Omental fat pad (tissue), 3 donors: ENCODE measurements at regions not wholly inside any gene's neighbourhood (a gene's known extent, or its start where the extent isn't known, plus 50 kb on each side); places are given as distances from the start of the nearest gene placed in this dataset.

Experiments used
- ATAC-seq: fragments of 150-250 bp; one replicate; pipeline ENCODE4 v1.9.1; 2016; ENCODE audit warnings: mild to moderate bottlenecking, moderate library complexity; ENCODE audit not compliant: low FRiP score
- DNase-seq: peaks from one replicate; pipeline ENCODE4 v3.0.0-alpha.2; 2019; ENCODE audit warnings: low spot score
- CTCF ChIP-seq, 3 donors: fragments of 450-650 bp; IDR thresholded peaks; one replicate each; pipeline ENCODE4 v1.5.1; 2016 to 2017; ENCODE audit warnings: antibody characterized with exemption in 3 of 3, mild to moderate bottlenecking in 3 of 3, moderate library complexity in 2 of 3

GRCh38 chr1:59058665-59059439 lies 238.0 kb upstream of the FGGY start:
- DNase-seq, result no peak
- ATAC-seq, result no peak
- TF ChIP-seq CTCF (IDR thresholded peaks at IDR 0.05), result no peak

- ATAC-seq (peak; percentile 9), DNase-seq (no peak)
- no peak for TF ChIP-seq CTCF (IDR thresholded peaks at IDR 0.05)
These were observed 235.0 kb upstream of the FGGY start for GRCh38 chr1:59061876-59062275.

- no peak for TF ChIP-seq CTCF (IDR thresholded peaks at IDR 0.05)
- peak; percentile 18 for ATAC-seq
- no peak for DNase-seq
These were observed 234.2 kb upstream of the FGGY start for GRCh38 chr1:59062743-59063142.

GRCh38 chr1:59063501-59063900 lies 233.4 kb upstream of the FGGY start:
- TF ChIP-seq CTCF (IDR thresholded peaks at IDR 0.05), result no peak
- DNase-seq (no peak), ATAC-seq (no peak)

- no peak for ATAC-seq
- TF ChIP-seq CTCF (IDR thresholded peaks at IDR 0.05), result no peak
These were observed 232.3 kb upstream of the FGGY start for GRCh38 chr1:59064592-59064991.

GRCh38 chr1:59066236-59066635 lies 230.7 kb upstream of the FGGY start:
- no peak for TF ChIP-seq CTCF (IDR thresholded peaks at IDR 0.05)
- ATAC-seq (no peak), DNase-seq (no peak)

More at GRCh38 chr1:59064592-59064991, 232.3 kb upstream of the FGGY start:
- DNase-seq, result no peak

GRCh38 chr1:59070610-59071009 lies 226.3 kb upstream of the FGGY start:
- DNase-seq (no peak), ATAC-seq (no peak)
- no peak for TF ChIP-seq CTCF (IDR thresholded peaks at IDR 0.05)
